Memory B cell (primary cell): ENCODE measurements at regions not wholly inside any gene's neighbourhood (a gene's known extent, or its start where the extent isn't known, plus 50 kb on each side); places are given as distances from the start of the nearest gene placed in this dataset.
"Not testable (repeated sequence)": the region's sequence is repeated elsewhere in the genome, so short reads cannot be mapped to it uniquely, and the experiment has no call there.

Experiments used
- ATAC-seq: fragments of 150-1000 bp; cut with Tn5 transposase; 2 replicates; pipeline ENCODE4 v1.10.0; 2021; ENCODE audit warnings: low read depth, mild to moderate bottlenecking, moderate library complexity
- DNase-seq, 2 donors: peaks; one replicate each; pipeline ENCODE4 v3.0.0; 2022; ENCODE audit warnings: low spot score in 2 of 2
- H3K27ac Mint-ChIP-seq: one replicate; pipeline ENCODE4 v1.8.0; 2022; ENCODE audit warnings: mild to moderate bottlenecking, moderate library complexity, mixed read lengths
- H3K27me3 Mint-ChIP-seq: one replicate; pipeline ENCODE4 v1.8.0; 2022; ENCODE audit warnings: mixed read lengths
- H3K36me3 Mint-ChIP-seq: one replicate; pipeline ENCODE4 v1.8.0; 2022; ENCODE audit warnings: mild to moderate bottlenecking, mixed read lengths
- H3K4me1 Mint-ChIP-seq: one replicate; pipeline ENCODE4 v1.8.0; 2022; ENCODE audit warnings: mixed read lengths
- H3K4me3 Mint-ChIP-seq: one replicate; pipeline ENCODE4 v1.8.0; 2022; ENCODE audit warnings: mild to moderate bottlenecking, moderate library complexity, mixed read lengths
- H3K9me3 Mint-ChIP-seq: one replicate; pipeline ENCODE4 v1.8.0; 2022; ENCODE audit warnings: mixed read lengths

- no peak for DNase-seq
- no peak for ATAC-seq
- Mint-ChIP-seq H3K27ac (no peak overlapping the region), H3K4me3 (no peak overlapping the region), H3K4me1 (peaks cover 3% of the 10 kb centered on the region), H3K9me3 (no peaks in the 10 kb centered on the region), H3K27me3 (peaks cover 11% of the 10 kb centered on the region), H3K36me3 (no peaks in the 10 kb centered on the region)
Observed at GRCh38 chr11:34001557-34002064, 49.9 kb upstream of the CAPRIN1 start.

GRCh38 chr11:33999393-33999792, 52.1 kb upstream of the CAPRIN1 start:
- no peaks in the 10 kb centered on the region for H3K36me3 Mint-ChIP-seq
- no peaks in the 10 kb centered on the region for H3K9me3 Mint-ChIP-seq
- H3K4me1 Mint-ChIP-seq = peaks cover 3% of the 10 kb centered on the region
- peaks cover 11% of the 10 kb centered on the region for H3K27me3 Mint-ChIP-seq
- no peak overlapping the region for H3K27ac Mint-ChIP-seq
- H3K4me3 Mint-ChIP-seq = no peak overlapping the region
- no peak for ATAC-seq
- DNase-seq = no peak

- Mint-ChIP-seq H3K4me1 (peaks cover 3% of the 10 kb centered on the region), H3K9me3 (no peaks in the 10 kb centered on the region), H3K4me3 (no peak overlapping the region), H3K27me3 (peaks cover 13% of the 10 kb centered on the region), H3K36me3 (no peaks in the 10 kb centered on the region), H3K27ac (no peak overlapping the region)
- ATAC-seq (no peak), DNase-seq (no peak)
Observed at GRCh38 chr11:33997584-33998251, 53.8 kb upstream of the CAPRIN1 start.

GRCh38 chr11:33996498-33997454, 54.8 kb upstream of the CAPRIN1 start:
- Mint-ChIP-seq H3K27me3 (peaks cover 13% of the 10 kb centered on the region), H3K36me3 (no peaks in the 10 kb centered on the region), H3K9me3 (no peaks in the 10 kb centered on the region), H3K27ac (no peak overlapping the region), H3K4me1 (peaks cover 3% of the 10 kb centered on the region), H3K4me3 (no peak overlapping the region)
- peak; percentile 78 to 83 for DNase-seq
- ATAC-seq = peak; percentile 84

GRCh38 chr11:33994937-33995336, 56.6 kb upstream of the CAPRIN1 start:
- Mint-ChIP-seq H3K27me3 (peaks cover 14% of the 10 kb centered on the region), H3K27ac (no peak overlapping the region), H3K4me3 (no peak overlapping the region), H3K9me3 (no peaks in the 10 kb centered on the region), H3K4me1 (no peaks in the 10 kb centered on the region), H3K36me3 (no peaks in the 10 kb centered on the region)
- DNase-seq (no peak), ATAC-seq (no peak)

- H3K9me3 Mint-ChIP-seq, H3K27ac Mint-ChIP-seq, H3K27me3 Mint-ChIP-seq, ATAC-seq, DNase-seq, H3K36me3 Mint-ChIP-seq, H3K4me3 Mint-ChIP-seq, H3K4me1 Mint-ChIP-seq: not testable (repeated sequence)
Observed at GRCh38 chr11:33991136-33991535, 60.4 kb upstream of the CAPRIN1 start.

GRCh38 chr11:33990131-33990530, 61.4 kb upstream of the CAPRIN1 start:
- ATAC-seq, H3K9me3 Mint-ChIP-seq, H3K4me3 Mint-ChIP-seq, H3K4me1 Mint-ChIP-seq, H3K27me3 Mint-ChIP-seq, DNase-seq, H3K27ac Mint-ChIP-seq, H3K36me3 Mint-ChIP-seq: not testable (repeated sequence)

- Mint-ChIP-seq H3K4me1 (no peaks in the 10 kb centered on the region), H3K36me3 (no peaks in the 10 kb centered on the region), H3K9me3 (no peaks in the 10 kb centered on the region), H3K27ac (no peak overlapping the region), H3K27me3 (peaks cover 6% of the 10 kb centered on the region), H3K4me3 (no peak overlapping the region)
- DNase-seq (no peak), ATAC-seq (no peak)
Observed at GRCh38 chr11:33989461-33989860, 62.1 kb upstream of the CAPRIN1 start.

- Mint-ChIP-seq H3K9me3 (no peaks in the 10 kb centered on the region), H3K4me3 (no peak overlapping the region), H3K36me3 (no peaks in the 10 kb centered on the region), H3K27me3 (peaks cover 6% of the 10 kb centered on the region), H3K4me1 (no peaks in the 10 kb centered on the region), H3K27ac (no peak overlapping the region)
- no peak for DNase-seq
- no peak for ATAC-seq
Observed at GRCh38 chr11:33988586-33989370, 62.8 kb upstream of the CAPRIN1 start.

- no peak overlapping the region for H3K4me3 Mint-ChIP-seq
- ATAC-seq (peak; percentile 95), DNase-seq (peak; percentile 75 to 76)
- H3K27ac Mint-ChIP-seq = no peak overlapping the region
- H3K36me3 Mint-ChIP-seq = no peaks in the 10 kb centered on the region
- H3K27me3 Mint-ChIP-seq = peaks cover 4% of the 10 kb centered on the region
- H3K4me1 Mint-ChIP-seq = no peaks in the 10 kb centered on the region
- no peaks in the 10 kb centered on the region for H3K9me3 Mint-ChIP-seq
Observed at GRCh38 chr11:33987975-33988580, 63.5 kb upstream of the CAPRIN1 start.

GRCh38 chr11:33987545-33987944, 64.0 kb upstream of the CAPRIN1 start:
- no peak overlapping the region for H3K27ac Mint-ChIP-seq
- no peaks in the 10 kb centered on the region for H3K4me1 Mint-ChIP-seq
- no peak for ATAC-seq
- no peaks in the 10 kb centered on the region for H3K9me3 Mint-ChIP-seq
- peaks cover 4% of the 10 kb centered on the region for H3K27me3 Mint-ChIP-seq
- H3K4me3 Mint-ChIP-seq = no peak overlapping the region
- DNase-seq = no peak
- H3K36me3 Mint-ChIP-seq = no peaks in the 10 kb centered on the region

GRCh38 chr11:33986597-33987501, 64.7 kb upstream of the CAPRIN1 start:
- H3K4me1 Mint-ChIP-seq, ATAC-seq, H3K27me3 Mint-ChIP-seq, H3K27ac Mint-ChIP-seq, DNase-seq, H3K36me3 Mint-ChIP-seq, H3K9me3 Mint-ChIP-seq, H3K4me3 Mint-ChIP-seq: not testable (repeated sequence)
